ENCODE measurements at regions not wholly inside any gene's neighbourhood (a gene's known extent, or its start where the extent isn't known, plus 50 kb on each side); places are given as distances from the start of the nearest gene placed in this dataset.

DNA sequence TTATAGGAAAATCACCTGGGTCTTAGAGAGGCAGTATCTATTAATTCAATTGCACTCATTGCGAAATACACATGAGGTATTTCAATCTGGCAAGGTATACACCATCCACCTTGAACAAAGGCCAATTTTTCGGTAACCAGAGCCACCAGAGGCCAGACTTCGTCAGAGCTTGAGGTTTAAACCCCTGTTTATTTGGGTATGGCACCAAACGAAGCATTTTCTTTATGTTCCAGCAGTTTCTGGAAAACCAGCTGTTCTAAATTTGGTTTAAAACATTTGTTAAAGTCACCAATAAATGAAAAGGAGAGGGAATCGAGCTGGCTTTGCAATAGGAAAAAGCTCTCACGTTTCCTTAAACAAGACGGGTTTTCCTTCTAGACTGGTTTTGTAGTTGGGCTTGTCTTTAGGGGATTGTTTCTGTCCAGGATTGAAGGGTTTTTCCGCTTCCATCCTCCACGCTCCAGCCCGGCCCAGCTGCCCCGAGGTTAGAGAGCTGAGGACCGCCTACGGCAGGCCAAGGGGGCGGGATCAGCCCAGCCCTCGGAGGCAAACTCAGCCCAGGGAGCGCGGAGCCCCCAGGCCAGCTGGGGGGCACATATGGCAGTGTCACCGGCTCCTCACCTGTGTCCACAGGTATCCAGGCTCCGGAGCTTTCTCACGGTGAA is 539.4 kb upstream of the MGMT start:
- H3K4me3 ChIP-seq (ENCODE audit: low read depth, low read length): no peak overlapping the region
- WGBS: 55% methylated on average over 20 of the region's 20 CpGs
- H3K36me3 ChIP-seq (ENCODE audit: insufficient read depth): no peaks in the 10 kb centered on the region
- no peaks in the 10 kb centered on the region for H3K4me1 ChIP-seq (ENCODE audit: insufficient read depth)
- no peak overlapping the region for H3K27ac ChIP-seq (ENCODE audit: low read depth)
- DNase-seq (ENCODE audit: extremely low spot score): no peak

DNA sequence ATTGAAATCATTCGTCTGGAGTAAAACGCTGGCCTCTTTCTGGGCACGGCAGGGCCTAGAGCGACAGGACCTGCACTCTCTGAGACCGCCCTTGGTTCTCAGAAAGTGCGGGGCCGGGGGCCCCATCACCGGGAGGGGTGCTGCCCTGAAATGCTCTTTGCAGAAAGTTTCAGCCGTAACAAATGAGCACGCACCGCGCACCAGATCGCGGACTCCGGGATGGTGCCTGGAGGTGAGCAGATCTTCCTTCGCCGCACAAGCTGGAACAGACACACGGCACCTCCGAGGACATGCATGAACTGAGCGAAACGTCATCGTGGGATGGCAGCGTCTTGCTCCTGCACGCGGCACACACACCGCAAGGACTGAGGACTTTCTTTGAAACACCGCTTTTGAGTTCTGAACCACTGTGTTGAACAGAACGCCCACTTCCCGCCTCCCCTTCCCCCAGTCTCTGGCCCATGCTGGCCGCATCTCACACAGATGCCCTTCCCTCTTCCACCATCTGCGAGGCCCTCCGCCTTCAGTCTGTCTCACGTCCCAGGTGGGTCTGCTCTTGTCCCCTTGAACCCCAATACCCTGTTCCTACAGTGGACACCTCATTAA is 538.7 kb upstream of the MGMT start:
- no peak overlapping the region for H3K4me3 ChIP-seq (ENCODE audit: low read depth, low read length)

DNA sequence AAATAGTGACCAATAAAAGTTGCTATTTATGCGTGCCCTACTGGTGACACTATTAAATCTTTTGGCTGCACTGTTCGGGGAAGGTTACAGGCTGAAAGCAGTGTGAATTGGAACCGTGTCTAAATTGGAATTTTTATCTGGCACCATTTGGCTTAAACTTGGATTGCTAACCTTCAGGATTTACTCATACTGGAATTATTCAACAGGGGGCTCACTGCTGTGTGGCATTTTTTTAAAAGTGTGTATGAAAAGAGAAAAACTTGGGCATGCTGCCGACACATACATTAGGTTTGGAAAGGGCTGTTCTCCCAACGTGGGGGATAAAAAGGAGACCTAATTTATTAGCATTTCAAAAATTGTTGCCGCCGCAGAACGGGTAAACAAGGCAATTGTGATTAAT is 537.9 kb upstream of the MGMT start:
- WGBS: 26% methylated on average over 8 of the region's 8 CpGs
- H3K36me3 ChIP-seq (ENCODE audit: insufficient read depth): no peaks in the 10 kb centered on the region
- no peak overlapping the region for H3K27ac ChIP-seq (ENCODE audit: low read depth)
- H3K4me1 ChIP-seq (ENCODE audit: insufficient read depth): no peaks in the 10 kb centered on the region
- H3K4me3 ChIP-seq (ENCODE audit: low read depth, low read length): no peak overlapping the region
- no peak for DNase-seq (ENCODE audit: extremely low spot score)

More for the DNA sequence above, 538.7 kb upstream of the MGMT start:
- no peak overlapping the region for H3K27ac ChIP-seq (ENCODE audit: low read depth)
- H3K4me1 ChIP-seq (ENCODE audit: insufficient read depth): no peaks in the 10 kb centered on the region
- WGBS: 92% methylated on average over 33 of the region's 33 CpGs
- DNase-seq (ENCODE audit: extremely low spot score): no peak
- no peaks in the 10 kb centered on the region for H3K36me3 ChIP-seq (ENCODE audit: insufficient read depth)

DNA sequence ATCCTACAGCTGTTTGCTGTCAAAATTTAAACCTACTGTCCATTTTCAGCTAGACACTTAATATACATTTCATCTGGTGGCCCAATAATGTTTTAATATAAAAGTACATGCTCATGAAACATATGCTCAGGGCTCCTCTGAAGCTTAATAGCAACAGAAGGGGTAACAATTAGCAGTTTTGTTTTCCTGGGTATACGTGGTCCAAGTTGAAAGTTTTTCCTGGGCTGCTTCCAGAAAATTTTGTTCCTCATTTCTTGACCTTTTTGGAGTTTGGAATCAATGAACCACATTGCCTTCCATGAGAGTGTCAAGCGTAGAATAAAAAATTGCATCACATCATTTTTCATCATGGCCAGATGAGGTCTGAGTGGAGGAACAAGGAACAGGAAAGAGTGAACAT is 537.3 kb upstream of the MGMT start:
- H3K27ac ChIP-seq (ENCODE audit: low read depth): no peak overlapping the region
- H3K36me3 ChIP-seq (ENCODE audit: insufficient read depth): no peaks in the 10 kb centered on the region
- 50% methylated on average over 2 of the region's 2 CpGs for WGBS
- no peaks in the 10 kb centered on the region for H3K4me1 ChIP-seq (ENCODE audit: insufficient read depth)
- H3K4me3 ChIP-seq (ENCODE audit: low read depth, low read length): no peak overlapping the region
- DNase-seq (ENCODE audit: extremely low spot score): no peak

DNA sequence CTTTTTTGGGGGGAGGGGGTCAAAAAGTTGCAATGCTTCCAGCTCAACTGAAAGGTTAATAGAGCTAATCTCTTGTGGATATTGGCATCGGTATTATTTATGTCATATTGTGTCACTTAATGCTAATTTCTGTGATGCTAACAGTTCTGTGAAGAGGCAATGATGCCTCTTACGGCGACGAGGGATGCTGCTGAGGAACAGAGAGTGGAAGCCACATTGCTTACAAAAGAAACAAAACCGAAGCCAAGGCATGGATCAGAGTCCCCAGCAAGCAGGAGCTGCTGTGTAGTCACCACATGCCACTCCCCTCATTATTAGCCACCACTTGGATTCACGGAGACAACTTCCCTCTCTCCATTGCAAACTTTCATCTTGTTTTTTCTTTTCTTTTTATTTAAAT is 536.5 kb upstream of the MGMT start:
- DNase-seq (ENCODE audit: extremely low spot score): no peak
- WGBS: 79% methylated on average over 6 of the region's 6 CpGs
- Histone ChIP-seq H3K27ac (ENCODE audit: low read depth) (no peak overlapping the region), H3K36me3 (ENCODE audit: insufficient read depth) (no peaks in the 10 kb centered on the region), H3K4me1 (ENCODE audit: insufficient read depth) (no peaks in the 10 kb centered on the region), H3K4me3 (ENCODE audit: low read depth, low read length) (no peak overlapping the region)

DNA sequence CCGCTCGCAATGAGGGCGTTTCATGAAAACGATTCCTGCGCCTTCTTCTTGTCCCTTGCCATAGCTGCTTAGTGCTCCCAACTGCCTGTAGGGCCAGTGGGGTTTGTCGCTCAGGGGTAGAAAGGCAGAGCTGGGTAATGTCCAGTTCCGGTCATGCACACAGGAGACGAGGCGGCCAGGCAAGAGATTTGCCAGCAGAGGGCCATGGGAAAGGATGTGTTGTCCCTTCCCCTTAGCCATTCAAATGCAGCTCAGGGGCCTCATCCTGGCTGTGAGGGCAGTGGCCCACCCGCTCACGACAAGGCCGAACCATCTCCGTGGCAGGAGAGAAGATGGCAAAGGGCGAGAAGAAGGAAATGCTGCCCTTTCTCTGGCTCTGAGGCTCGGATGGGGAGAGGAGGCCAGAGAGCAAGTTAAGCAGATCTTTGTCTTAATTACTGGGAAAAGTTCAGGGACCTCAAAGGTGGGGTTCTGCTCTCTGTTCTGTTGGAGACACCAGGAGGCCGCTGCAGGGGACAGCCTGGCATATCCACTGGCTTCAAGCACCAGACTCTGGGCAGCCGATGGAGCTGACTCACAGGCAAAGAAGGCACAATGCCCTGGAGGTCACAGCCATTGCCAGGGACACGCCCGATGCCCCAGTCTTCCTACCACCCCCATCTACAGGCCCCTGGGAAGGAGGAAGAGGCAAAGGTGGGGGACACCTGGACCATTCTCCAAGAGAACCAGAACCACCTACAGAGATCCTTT is 534.8 kb upstream of the MGMT start:
- Histone ChIP-seq H3K4me3 (ENCODE audit: low read depth, low read length) (no peak overlapping the region), H3K4me1 (ENCODE audit: insufficient read depth) (no peaks in the 10 kb centered on the region), H3K27ac (ENCODE audit: low read depth) (no peak overlapping the region), H3K36me3 (ENCODE audit: insufficient read depth) (no peaks in the 10 kb centered on the region)
- DNase-seq (ENCODE audit: extremely low spot score): no peak
- WGBS: 94% methylated on average over 19 of the region's 19 CpGs

DNA sequence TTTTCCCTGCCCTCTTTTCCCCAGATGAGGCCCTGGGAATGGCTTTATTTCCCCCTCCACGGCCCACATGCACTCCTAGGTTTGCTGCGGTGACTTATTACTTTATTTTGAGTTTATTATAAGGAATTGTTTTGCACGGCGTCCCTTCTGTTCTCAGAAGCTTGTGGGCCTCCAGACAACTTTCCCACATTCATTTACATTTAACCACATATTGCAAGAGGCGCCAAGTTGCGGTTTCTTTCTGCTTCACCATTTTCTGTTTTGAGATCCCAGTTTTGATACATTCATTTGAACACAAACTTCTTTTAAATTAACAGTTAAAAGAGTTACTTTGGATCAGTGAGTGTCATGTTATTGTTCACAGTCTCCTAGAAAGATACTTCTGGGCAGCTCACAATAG is 532.5 kb upstream of the MGMT start:
- Histone ChIP-seq H3K4me1 (ENCODE audit: insufficient read depth) (no peaks in the 10 kb centered on the region), H3K36me3 (ENCODE audit: insufficient read depth) (no peaks in the 10 kb centered on the region), H3K27ac (ENCODE audit: low read depth) (no peak overlapping the region), H3K4me3 (ENCODE audit: low read depth, low read length) (no peak overlapping the region)
- DNase-seq (ENCODE audit: extremely low spot score): no peak
- 90% methylated on average over 6 of the region's 6 CpGs for WGBS

DNA sequence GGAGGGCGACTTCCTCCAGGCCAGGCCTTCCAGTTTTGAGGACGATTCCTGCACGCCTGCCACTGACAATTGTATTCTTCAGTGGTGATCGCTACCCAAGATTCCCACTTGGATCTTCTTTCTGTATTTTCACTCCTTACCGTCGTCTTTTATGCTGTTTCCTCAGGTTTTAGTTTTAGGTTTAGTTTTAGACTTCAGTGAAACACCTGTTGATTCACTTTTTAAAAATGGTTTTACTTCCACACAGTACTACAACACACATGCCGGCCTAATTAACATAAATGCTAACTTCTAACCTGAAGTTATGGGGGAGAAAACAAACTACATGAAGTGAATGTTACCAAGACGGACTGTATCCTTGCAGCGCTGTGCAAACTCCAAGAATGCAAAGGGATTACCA is 530.6 kb upstream of the MGMT start:
- no peaks in the 10 kb centered on the region for H3K4me1 ChIP-seq (ENCODE audit: insufficient read depth)
- no peak overlapping the region for H3K27ac ChIP-seq (ENCODE audit: low read depth)
- WGBS: 97% methylated on average over 9 of the region's 9 CpGs
- no peaks in the 10 kb centered on the region for H3K36me3 ChIP-seq (ENCODE audit: insufficient read depth)
- DNase-seq (ENCODE audit: extremely low spot score): no peak
- H3K4me3 ChIP-seq (ENCODE audit: low read depth, low read length): no peak overlapping the region

DNA sequence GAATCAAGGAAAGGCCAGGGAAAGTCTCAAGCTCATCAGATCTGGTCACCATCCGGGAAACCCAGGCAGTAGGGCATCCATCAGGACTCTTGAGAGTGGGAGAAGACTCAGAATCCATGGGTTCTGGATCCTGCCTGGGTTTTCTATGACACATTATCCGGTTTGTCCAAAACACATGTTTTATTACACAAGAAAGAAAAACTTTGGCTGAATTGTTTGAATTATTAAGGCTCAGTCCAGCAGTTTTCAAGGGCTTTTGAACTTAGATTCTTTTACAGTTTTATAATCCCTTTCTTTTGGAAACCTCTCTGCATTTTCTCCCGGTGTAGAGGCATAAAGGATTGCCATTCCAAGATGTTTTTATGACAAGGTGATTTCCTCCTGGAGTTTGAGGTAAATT is 528.5 kb upstream of the MGMT start:
- no peak overlapping the region for H3K27ac ChIP-seq (ENCODE audit: low read depth)
- no peaks in the 10 kb centered on the region for H3K4me1 ChIP-seq (ENCODE audit: insufficient read depth)
- WGBS: 65% methylated on average over 3 of the region's 3 CpGs
- H3K36me3 ChIP-seq (ENCODE audit: insufficient read depth): no peaks in the 10 kb centered on the region
- no peak for DNase-seq (ENCODE audit: extremely low spot score)
- H3K4me3 ChIP-seq (ENCODE audit: low read depth, low read length): no peak overlapping the region

DNA sequence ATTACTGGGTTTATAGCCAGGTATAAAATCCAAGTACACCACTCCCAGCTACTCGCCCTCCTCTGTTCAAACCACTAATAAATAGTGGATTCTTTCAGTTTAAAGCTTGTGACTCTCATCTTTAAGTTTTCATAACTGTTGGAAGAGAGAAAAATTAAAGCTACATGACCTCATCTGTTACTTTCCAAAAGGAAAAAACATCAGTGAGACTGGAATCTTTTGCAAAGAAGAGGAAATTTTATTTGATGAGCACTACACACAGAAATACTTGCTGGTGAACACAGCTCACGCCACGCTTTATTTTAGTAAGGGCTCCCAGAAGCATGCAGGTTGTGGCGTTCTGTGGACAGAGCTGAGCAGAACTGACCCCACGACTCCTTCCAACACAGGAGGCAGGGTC is 527.0 kb upstream of the MGMT start:
- H3K27ac ChIP-seq (ENCODE audit: low read depth): no peak overlapping the region
- DNase-seq (ENCODE audit: extremely low spot score): no peak
- 85% methylated on average over 5 of the region's 5 CpGs for WGBS
- no peaks in the 10 kb centered on the region for H3K36me3 ChIP-seq (ENCODE audit: insufficient read depth)
- no peak overlapping the region for H3K4me3 ChIP-seq (ENCODE audit: low read depth, low read length)
- no peaks in the 10 kb centered on the region for H3K4me1 ChIP-seq (ENCODE audit: insufficient read depth)

DNA sequence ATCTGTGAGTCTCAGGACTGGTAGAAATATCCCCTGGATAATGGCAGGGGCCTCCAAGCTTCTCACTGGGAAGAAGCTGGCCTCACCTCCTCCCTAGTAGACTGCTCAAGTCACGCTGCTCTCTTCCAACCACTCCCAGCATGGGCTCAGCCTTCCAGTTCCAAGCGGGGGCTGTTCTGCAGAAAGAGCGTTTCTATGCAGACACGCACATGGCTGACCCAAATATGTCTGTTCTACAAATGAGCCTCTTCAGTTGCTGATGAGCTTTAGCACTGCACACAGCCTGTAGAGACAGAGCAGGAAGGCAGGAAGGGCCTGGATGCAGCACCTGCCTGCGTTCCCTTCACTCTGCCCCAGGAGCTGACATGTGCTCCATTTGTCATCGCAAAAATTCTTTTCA is 523.9 kb upstream of the MGMT start:
- Histone ChIP-seq H3K4me1 (ENCODE audit: insufficient read depth) (no peaks in the 10 kb centered on the region), H3K27ac (ENCODE audit: low read depth) (no peak overlapping the region), H3K4me3 (ENCODE audit: low read depth, low read length) (no peak overlapping the region), H3K36me3 (ENCODE audit: insufficient read depth) (no peaks in the 10 kb centered on the region)
- no peak for DNase-seq (ENCODE audit: extremely low spot score)
- 70% methylated on average over 6 of the region's 6 CpGs for WGBS

DNA sequence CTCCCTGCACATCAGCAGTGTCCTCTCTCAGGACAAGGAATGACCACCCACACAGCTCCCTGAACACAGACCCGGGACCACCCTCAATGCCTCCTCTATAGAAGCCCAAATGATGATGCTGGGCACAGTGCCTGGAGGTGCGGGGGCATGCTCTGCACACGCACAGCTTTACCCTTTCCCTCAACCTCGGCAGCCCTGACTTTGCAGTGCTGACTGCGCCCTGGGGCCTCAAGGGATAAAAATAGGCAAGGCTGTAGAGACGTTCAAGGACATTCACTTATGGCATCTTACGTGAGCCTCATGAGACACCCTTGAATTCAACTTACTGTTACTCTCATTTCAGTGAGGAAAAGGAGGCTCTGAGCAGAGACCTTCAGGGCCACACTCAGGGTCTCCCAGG is 521.6 kb upstream of the MGMT start:
- no peaks in the 10 kb centered on the region for H3K36me3 ChIP-seq (ENCODE audit: insufficient read depth)
- DNase-seq (ENCODE audit: extremely low spot score): no peak
- 78% methylated on average over 7 of the region's 7 CpGs for WGBS
- H3K4me1 ChIP-seq (ENCODE audit: insufficient read depth): no peaks in the 10 kb centered on the region
- H3K27ac ChIP-seq (ENCODE audit: low read depth): no peak overlapping the region
- H3K4me3 ChIP-seq (ENCODE audit: low read depth, low read length): no peak overlapping the region

DNA sequence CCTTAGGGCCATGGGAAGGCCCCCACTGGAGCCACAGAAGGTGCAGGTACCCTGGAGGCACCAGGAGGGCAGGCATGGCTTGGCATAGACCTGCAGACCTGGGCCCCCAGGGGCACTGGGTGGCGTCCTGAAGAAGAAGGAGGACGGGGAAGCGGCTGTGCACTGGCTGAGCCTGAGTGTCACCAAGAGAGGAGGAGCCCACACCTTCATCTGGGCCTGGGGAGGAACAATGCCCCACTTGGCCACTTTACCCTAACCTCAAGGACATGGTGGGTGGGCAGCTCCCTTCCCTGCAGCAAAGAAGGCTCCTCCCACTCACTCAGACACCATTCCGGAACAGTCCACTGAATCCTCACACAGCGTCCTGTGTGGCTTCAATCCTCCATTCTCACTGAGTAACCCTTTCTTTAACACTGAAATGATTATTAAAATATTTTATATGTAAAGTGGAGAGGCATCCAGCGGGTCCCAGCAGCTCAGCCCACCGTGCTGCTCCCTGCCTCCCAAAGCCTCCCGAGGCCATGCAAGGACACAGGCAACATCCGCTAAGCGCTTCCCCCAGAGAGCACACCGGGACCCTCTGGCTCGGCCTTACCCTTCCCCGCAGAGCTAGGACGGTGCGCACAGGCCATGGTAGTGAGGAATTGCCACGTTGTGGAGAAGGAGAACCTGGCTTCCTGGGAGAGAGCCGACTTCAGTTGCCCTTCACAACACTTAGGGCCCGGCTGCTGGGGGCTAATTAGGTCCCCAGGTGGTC is 516.7 kb upstream of the MGMT start:
- no peak for DNase-seq (ENCODE audit: extremely low spot score)
- 90% methylated on average over 18 of the region's 18 CpGs for WGBS
- no peaks in the 10 kb centered on the region for H3K36me3 ChIP-seq (ENCODE audit: insufficient read depth)
- H3K27ac ChIP-seq (ENCODE audit: low read depth): no peak overlapping the region
- H3K4me1 ChIP-seq (ENCODE audit: insufficient read depth): no peaks in the 10 kb centered on the region
- no peak overlapping the region for H3K4me3 ChIP-seq (ENCODE audit: low read depth, low read length)

DNA sequence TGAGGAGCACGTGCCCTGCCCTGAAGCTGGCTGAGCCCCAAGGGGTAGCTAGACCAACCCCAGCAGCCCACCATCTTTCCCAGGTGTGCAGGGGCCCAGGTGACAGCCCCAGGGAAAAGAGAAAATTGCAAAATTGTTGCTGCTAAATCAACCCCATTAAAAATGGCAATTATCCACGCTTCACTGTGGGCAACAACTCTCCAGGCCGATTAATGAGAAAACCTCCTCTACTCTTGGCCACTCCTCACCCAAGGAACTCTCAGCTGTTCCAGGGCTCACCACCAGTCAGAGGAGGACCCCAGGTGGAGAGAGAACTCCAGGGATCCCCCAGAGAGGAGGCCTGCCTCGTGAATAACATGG is 516.1 kb upstream of the MGMT start:
- H3K36me3 ChIP-seq (ENCODE audit: insufficient read depth): no peaks in the 10 kb centered on the region
- H3K4me1 ChIP-seq (ENCODE audit: insufficient read depth): no peaks in the 10 kb centered on the region
- WGBS: 83% methylated on average over 4 of the region's 4 CpGs
- no peak overlapping the region for H3K27ac ChIP-seq (ENCODE audit: low read depth)
- DNase-seq (ENCODE audit: extremely low spot score): no peak
- H3K4me3 ChIP-seq (ENCODE audit: low read depth, low read length): no peak overlapping the region
